Tibial artery (tissue), 4 donors: ENCODE measurements at regions not wholly inside any gene's neighbourhood (a gene's known extent, or its start where the extent isn't known, plus 50 kb on each side); places are given as distances from the start of the nearest gene placed in this dataset.

Experiments
- DNase-seq, 2 donors: peaks; one replicate each; pipeline ENCODE4 v3.0.0-alpha.2; 2019
- H3K27ac ChIP-seq, 2 donors: fragments of 200-600 bp; sonication (generic) in 1 of 2; 1 replicate in 1 of 2; 2 replicates in 1 of 2; pipeline ENCODE4 v1.5.1; 2018 to 2019; ENCODE audit warnings: mild to moderate bottlenecking in 1 of 2
- H3K27me3 ChIP-seq, 2 donors: fragments of 200-600 bp; sonication (generic) in 1 of 2; one replicate each; pipeline versions ENCODE4 v1.5.1 to v1.6.0; 2016 to 2019
- H3K36me3 ChIP-seq, 3 donors: fragments of 200-600 bp; sonication (generic) in 2 of 3; one replicate each; pipeline ENCODE4 v1.5.1; 2016 to 2019; ENCODE audit warnings: mild to moderate bottlenecking in 2 of 3
- H3K4me1 ChIP-seq, 4 donors: fragments of 200-600 bp; sonication (generic) in 2 of 4; 1 replicate in 3 of 4; 2 replicates in 1 of 4; pipeline ENCODE4 v1.5.1; 2016 to 2019
- H3K4me3 ChIP-seq, 2 donors: fragments of 200-600 bp; sonication (generic) in 1 of 2; 1 replicate in 1 of 2; 2 replicates in 1 of 2; pipeline ENCODE4 v1.5.1; 2018 to 2019; ENCODE audit warnings: mild to moderate bottlenecking in 2 of 2
- H3K9me3 ChIP-seq, 3 donors: fragments of 200-600 bp; sonication (generic) in 1 of 3; one replicate each; pipeline ENCODE4 v1.5.1; 2016 to 2019
- intact Hi-C: fragments of 100-400 bp; cut with DNase I; formaldehyde crosslinking; loops from one replicate; pipeline ENCODE4 v1.15.0; 2023; ENCODE audit warnings: low total_unique reads
- TF ChIP-seq, protein P1 (sequence below), 2 experiments: fragments of 200-600 bp in 1 of 2; fragments of 450-650 bp in 1 of 2; IDR thresholded peaks; one replicate each; pipeline ENCODE4 v1.5.1; 2017 to 2019; ENCODE audit warnings: antibody characterized with exemption in 2 of 2, mild to moderate bottlenecking in 1 of 2, moderate library complexity in 1 of 2

GRCh38 chr1:177799746-177800145 is 170.1 kb downstream of the SEC16B start:
- intact Hi-C loops, result no loop called here
- Histone ChIP-seq H3K27me3 (no peaks in the 10 kb centered on the region), H3K4me1 (no peaks in the 10 kb centered on the region), H3K9me3 (no peaks in the 10 kb centered on the region), H3K27ac (no peak overlapping the region), H3K36me3 (no peaks in the 10 kb centered on the region), H3K4me3 (no peak overlapping the region)
- no peak for DNase-seq
- TF ChIP-seq, protein P1, sequence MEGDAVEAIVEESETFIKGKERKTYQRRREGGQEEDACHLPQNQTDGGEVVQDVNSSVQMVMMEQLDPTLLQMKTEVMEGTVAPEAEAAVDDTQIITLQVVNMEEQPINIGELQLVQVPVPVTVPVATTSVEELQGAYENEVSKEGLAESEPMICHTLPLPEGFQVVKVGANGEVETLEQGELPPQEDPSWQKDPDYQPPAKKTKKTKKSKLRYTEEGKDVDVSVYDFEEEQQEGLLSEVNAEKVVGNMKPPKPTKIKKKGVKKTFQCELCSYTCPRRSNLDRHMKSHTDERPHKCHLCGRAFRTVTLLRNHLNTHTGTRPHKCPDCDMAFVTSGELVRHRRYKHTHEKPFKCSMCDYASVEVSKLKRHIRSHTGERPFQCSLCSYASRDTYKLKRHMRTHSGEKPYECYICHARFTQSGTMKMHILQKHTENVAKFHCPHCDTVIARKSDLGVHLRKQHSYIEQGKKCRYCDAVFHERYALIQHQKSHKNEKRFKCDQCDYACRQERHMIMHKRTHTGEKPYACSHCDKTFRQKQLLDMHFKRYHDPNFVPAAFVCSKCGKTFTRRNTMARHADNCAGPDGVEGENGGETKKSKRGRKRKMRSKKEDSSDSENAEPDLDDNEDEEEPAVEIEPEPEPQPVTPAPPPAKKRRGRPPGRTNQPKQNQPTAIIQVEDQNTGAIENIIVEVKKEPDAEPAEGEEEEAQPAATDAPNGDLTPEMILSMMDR (IDR thresholded peaks at IDR 0.05), result no peak

DNA sequence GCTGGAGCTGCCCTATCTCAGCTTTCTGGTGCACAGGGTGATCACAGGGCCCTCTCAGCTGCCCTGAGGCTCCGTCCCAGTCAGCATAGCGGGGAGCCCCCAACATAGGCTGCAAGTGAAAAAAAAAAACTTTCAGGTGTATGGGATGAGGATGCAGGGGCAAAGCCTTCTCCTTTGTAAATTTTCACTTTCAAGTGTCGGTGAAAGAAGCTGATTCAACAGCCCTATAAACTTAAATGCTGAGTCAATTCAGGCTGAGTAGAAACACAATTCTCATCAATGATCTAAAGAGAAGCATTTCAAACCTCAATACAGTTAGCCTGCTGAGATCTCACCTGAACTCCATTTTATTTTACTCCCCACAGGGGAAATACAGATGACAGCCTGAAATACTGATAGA is 171.2 kb downstream of the SEC16B start:
- TF ChIP-seq, protein P1 (IDR thresholded peaks at IDR 0.05), result no peak
- no peak overlapping the region for H3K4me3 ChIP-seq
- no peak overlapping the region for H3K27ac ChIP-seq
- no peaks in the 10 kb centered on the region for H3K9me3 ChIP-seq
- no peaks in the 10 kb centered on the region for H3K36me3 ChIP-seq
- intact Hi-C loops, result no loop called here
- DNase-seq, result no peak
- H3K4me1 ChIP-seq, result no peaks in the 10 kb centered on the region
- no peaks in the 10 kb centered on the region for H3K27me3 ChIP-seq

DNA sequence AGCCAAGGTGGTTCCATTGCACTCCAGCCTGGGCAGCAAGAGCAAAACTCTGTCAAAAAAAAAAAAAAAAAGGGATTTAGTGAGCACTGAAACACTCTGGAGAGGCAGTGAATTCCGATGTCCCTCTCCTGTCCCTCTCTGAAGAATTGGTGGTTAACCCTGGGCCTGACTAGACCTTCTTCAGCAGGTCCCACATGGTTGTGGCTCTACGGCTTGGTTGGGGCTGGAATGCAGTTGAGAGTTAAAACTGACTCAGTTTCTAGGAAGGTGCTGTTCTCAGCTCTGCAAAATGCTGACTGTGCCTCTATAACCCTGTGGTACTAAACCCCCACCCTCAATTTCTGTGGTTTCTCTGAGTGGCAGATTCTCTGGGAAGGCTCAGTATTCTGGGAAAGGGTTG is 173.3 kb downstream of the SEC16B start:
- DNase-seq, result no peak
- Histone ChIP-seq H3K27ac (no peak overlapping the region), H3K36me3 (no peaks in the 10 kb centered on the region), H3K9me3 (no peaks in the 10 kb centered on the region), H3K4me3 (no peak overlapping the region), H3K4me1 (no peaks in the 10 kb centered on the region), H3K27me3 (no peaks in the 10 kb centered on the region)
- intact Hi-C loops, result no loop called here
- TF ChIP-seq, protein P1 (IDR thresholded peaks at IDR 0.05), result no peak

GRCh38 chr1:177794376-177794991 is 175.4 kb downstream of the SEC16B start:
- TF ChIP-seq, protein P1 (IDR thresholded peaks at IDR 0.05), result no peak
- Histone ChIP-seq H3K27me3 (no peaks in the 10 kb centered on the region), H3K36me3 (no peaks in the 10 kb centered on the region), H3K9me3 (no peaks in the 10 kb centered on the region), H3K4me3 (no peak overlapping the region), H3K4me1 (no peaks in the 10 kb centered on the region), H3K27ac (no peak overlapping the region)
- DNase-seq, result no peak
- intact Hi-C loops, result no loop called here

- no peaks in the 10 kb centered on the region for H3K27me3 ChIP-seq
- TF ChIP-seq, protein P1 (IDR thresholded peaks at IDR 0.05), result no peak
- H3K4me1 ChIP-seq, result no peaks in the 10 kb centered on the region
Measured at GRCh38 chr1:177793900-177794299, 176.0 kb downstream of the SEC16B start.

DNA sequence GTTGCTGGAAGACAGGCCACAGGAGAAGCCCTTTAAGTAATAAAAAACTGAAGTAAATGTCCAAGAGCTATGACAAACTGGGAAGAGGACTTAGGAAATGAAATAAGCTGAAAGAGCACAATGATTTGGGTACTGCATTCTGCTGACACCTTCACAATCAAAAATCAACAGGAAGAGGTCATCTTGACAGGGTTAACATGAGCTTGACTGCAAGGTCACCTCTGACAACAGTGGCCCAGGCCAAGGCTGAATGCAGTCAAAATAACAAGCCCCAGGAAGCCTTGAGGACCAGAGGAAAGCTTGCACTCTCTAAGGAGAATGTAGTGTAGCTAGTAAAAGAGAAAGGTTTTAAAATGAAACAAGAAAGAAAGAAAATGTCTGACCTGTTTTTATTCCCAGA is 179.3 kb downstream of the SEC16B start:
- no peak overlapping the region for H3K27ac ChIP-seq
- H3K4me3 ChIP-seq, result no peak overlapping the region
- H3K27me3 ChIP-seq, result no peaks in the 10 kb centered on the region
- intact Hi-C loops, result no loop called here
- H3K9me3 ChIP-seq, result no peaks in the 10 kb centered on the region
- no peaks in the 10 kb centered on the region for H3K36me3 ChIP-seq
- H3K4me1 ChIP-seq, result no peaks in the 10 kb centered on the region
- TF ChIP-seq, protein P1 (IDR thresholded peaks at IDR 0.05), result no peak
- DNase-seq, result no peak

More at GRCh38 chr1:177793900-177794299, 176.0 kb downstream of the SEC16B start:
- Histone ChIP-seq H3K4me3 (no peak overlapping the region), H3K27ac (no peak overlapping the region), H3K36me3 (no peaks in the 10 kb centered on the region), H3K9me3 (no peaks in the 10 kb centered on the region)
- intact Hi-C loops, result no loop called here
- no peak for DNase-seq
